ENCODE measurements at regions not wholly inside any gene's neighbourhood (a gene's known extent, or its start where the extent isn't known, plus 50 kb on each side); places are given as distances from the start of the nearest gene placed in this dataset.

DNA sequence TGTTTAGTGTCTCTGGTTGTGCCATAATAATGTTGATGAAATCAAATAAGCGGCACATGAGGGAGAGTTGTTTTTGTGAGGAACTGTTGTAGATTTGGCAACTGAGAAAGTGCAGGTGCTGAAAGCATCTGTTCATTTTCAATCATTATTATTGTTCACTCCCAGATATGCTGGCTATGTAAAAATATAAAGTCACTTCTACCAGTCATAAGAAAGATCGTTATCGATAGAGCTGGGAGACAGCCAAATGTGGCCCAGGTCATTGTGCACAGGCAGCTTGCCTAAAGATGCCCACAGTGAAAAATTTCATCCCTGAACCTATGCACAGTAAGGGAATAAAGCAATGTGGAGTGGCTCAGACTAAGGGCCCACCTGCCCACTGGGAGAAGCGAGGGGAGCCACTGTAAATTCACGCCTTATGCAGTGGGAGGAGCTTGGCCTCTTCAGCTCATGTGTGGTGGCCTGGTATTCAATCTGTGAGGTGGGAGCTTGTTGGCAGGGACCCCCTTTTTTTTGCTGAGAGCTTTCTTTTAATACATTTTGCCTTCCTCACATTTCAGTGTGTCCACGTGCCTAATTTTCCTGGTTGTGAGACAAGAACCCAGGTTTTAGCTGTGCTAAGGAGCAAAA lies 1490.8 kb upstream of the TMEM132C start:
- TF ChIP-seq POLR2AphosphoS5 (IDR thresholded peaks at IDR 0.05): no peak
- TF ChIP-seq, protein P1, sequence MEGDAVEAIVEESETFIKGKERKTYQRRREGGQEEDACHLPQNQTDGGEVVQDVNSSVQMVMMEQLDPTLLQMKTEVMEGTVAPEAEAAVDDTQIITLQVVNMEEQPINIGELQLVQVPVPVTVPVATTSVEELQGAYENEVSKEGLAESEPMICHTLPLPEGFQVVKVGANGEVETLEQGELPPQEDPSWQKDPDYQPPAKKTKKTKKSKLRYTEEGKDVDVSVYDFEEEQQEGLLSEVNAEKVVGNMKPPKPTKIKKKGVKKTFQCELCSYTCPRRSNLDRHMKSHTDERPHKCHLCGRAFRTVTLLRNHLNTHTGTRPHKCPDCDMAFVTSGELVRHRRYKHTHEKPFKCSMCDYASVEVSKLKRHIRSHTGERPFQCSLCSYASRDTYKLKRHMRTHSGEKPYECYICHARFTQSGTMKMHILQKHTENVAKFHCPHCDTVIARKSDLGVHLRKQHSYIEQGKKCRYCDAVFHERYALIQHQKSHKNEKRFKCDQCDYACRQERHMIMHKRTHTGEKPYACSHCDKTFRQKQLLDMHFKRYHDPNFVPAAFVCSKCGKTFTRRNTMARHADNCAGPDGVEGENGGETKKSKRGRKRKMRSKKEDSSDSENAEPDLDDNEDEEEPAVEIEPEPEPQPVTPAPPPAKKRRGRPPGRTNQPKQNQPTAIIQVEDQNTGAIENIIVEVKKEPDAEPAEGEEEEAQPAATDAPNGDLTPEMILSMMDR (IDR thresholded peaks at IDR 0.05 in 8 of 11, conservative IDR thresholded peaks at IDR 0.05 in 3 of 11): no peak
